Fibroblast of mammary gland (primary cell): ENCODE measurements at regions not wholly inside any gene's neighbourhood (a gene's known extent, or its start where the extent isn't known, plus 50 kb on each side); places are given as distances from the start of the nearest gene placed in this dataset.

ENCODE experiments used
- DNase-seq: peaks from one replicate; pipeline ENCODE4 v3.0.0-alpha.2; 2010; ENCODE audit warnings: low read depth
- H3K4me3 ChIP-seq: 2 replicates; pipeline ENCODE4 v1.5.1; 2011; ENCODE audit warnings: low read depth, mild to moderate bottlenecking, low read length, moderate library complexity; ENCODE audit not compliant: control insufficient read depth
- CTCF ChIP-seq: conservative IDR thresholded peaks from 2 replicates; pipeline ENCODE4 v1.5.1; 2011; ENCODE audit warnings: low read depth, low read length, inconsistent platforms; ENCODE audit not compliant: control insufficient read depth, insufficient read depth

GRCh38 chr5:153014194-153014593, 476.3 kb upstream of the GRIA1 start:
- H3K4me3 ChIP-seq: no peak overlapping the region
- no peak for TF ChIP-seq CTCF
- no peak for DNase-seq

- no peak for DNase-seq
- no peak for TF ChIP-seq CTCF
- H3K4me3 ChIP-seq: no peak overlapping the region
Observed at GRCh38 chr5:153018121-153018520, 472.3 kb upstream of the GRIA1 start.

DNA sequence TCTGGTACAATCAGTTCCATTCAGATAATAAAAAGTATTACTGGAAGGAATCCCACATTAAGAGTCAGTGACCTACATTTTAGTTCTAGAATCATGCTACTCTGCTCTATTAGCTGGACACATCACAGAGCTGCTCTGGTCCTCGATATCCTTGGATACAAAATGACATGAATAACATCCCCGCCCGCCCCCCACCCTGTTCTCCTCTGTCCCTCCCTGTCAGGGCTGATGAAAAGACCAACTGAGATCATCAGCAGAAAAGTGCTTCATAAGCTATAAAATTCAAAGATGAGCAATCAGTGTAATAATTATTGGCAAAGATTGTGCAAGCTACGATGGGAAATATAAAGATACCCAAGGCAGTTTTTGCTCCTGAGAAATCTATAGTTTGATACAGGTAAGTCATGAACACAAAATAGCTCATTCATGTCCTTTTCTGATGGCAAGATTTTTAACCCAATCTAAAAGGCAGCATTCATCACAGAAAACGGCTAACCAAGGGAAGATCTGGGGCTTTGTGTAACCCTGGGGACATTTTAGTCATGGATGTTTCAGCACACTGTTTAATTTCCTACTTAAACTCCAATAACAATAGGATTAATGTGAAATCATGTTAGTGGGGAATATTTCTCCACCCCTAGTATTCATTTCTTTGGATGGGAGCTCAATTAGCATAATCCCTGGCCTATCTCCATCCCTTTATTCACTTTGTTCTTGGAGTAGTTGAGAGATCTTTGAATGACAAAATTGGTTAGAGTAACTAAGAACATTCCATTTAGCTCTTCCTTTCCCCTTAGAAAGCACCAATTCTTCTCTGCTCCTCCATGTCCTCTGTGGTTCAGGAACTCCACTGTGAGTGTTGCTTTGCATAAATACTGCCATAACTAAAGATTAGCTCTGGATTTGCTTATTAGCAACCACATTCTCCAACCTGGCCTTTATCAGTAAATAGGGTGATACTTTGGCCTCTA, 459.4 kb upstream of the GRIA1 start:
- H3K4me3 ChIP-seq: no peak overlapping the region

GRCh38 chr5:153039501-153039900, 451.0 kb upstream of the GRIA1 start:
- no peak overlapping the region for H3K4me3 ChIP-seq
- TF ChIP-seq CTCF: no peak
- no peak for DNase-seq

More for the DNA sequence above, 459.4 kb upstream of the GRIA1 start:
- DNase-seq: no peak
- TF ChIP-seq CTCF: no peak

DNA sequence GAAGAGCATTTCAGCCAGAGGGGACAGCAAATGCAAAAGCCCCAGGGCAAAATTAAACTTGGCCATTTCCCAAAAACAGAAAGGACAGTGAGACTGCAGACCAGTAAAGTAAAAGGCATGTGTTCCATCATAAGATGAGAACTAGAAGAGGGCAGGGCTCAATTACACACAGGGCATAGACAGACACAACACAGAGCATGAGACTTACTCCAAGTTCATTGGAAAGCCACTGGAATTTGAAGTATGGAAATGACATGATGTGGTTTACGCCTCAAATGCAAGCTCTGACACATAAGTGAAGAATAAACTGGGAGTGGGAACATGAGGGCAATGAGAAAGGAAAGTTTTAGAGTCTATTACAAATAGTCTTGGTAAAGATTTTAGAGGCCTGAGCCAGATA, 446.6 kb upstream of the GRIA1 start:
- no peak for TF ChIP-seq CTCF
- H3K4me3 ChIP-seq: no peak overlapping the region
- no peak for DNase-seq

DNA sequence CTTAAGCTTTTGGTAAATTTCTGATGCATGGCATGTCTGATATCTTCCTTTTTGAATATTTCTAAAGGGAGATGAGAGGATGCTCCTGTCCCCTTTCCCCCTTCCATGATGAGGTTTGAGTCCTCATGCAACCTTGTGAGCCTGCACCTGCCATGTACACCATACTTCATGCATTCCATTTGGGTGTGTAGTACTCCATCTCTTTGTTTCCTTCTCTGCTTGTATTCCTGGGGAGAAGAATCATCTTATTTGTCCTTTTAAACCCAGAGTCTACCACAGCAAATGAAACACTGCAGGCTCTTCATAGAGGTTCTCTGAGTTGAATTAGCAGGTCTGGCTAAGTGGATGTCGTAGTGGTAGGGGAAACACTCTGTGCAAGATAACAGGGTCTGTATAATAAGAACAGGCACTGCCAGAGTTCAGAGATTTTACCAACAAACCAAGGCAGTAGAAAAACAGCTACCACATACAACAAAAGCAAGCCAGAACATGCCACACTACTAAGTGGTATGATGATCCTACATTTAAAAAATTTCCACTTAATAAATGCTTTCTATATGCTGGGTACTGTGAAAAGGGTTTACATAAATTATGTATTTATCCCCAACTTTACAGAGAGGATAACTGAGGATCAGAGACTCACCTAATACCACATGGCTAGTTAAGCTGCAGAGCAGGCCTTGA, 439.8 kb upstream of the GRIA1 start:
- no peak for DNase-seq

More for the DNA sequence above, 439.8 kb upstream of the GRIA1 start:
- H3K4me3 ChIP-seq: no peak overlapping the region
- no peak for TF ChIP-seq CTCF
